ENCODE measurements at regions not wholly inside any gene's neighbourhood (a gene's known extent, or its start where the extent isn't known, plus 50 kb on each side); places are given as distances from the start of the nearest gene placed in this dataset.

- FAIRE-seq (no peak), DNase-seq (ENCODE audit: low read depth, low spot score) (no peak)
- Histone ChIP-seq H4K20me1 (ENCODE audit: control insufficient read depth, extremely low read depth, insufficient read depth, low read length) (no peaks in the 10 kb centered on the region), H2AFZ (ENCODE audit: control insufficient read depth, low read length) (no peak overlapping the region), H3K9me3 (ENCODE audit: control insufficient read depth, low read depth, low read length) (no peaks in the 10 kb centered on the region), H3K9me1 (ENCODE audit: control insufficient read depth, extremely low read depth, insufficient read depth, low read length) (no peaks in the 10 kb centered on the region), H3K27me3 (ENCODE audit: control insufficient read depth, extremely low read depth, insufficient read depth, low read length) (no peaks in the 10 kb centered on the region), H3K9ac (ENCODE audit: control insufficient read depth, extremely low read depth, insufficient read depth, low read length) (no peak overlapping the region), H3K36me3 (ENCODE audit: control insufficient read depth in 2 of 2, extremely low read depth in 1 of 2, insufficient read depth in 2 of 2, low read length in 2 of 2) (no peaks in the 10 kb centered on the region), H3K4me1 (ENCODE audit: control insufficient read depth, extremely low read depth, insufficient read depth, low read length) (no peaks in the 10 kb centered on the region), H3K79me2 (ENCODE audit: control insufficient read depth, insufficient read depth, low read length) (no peaks in the 10 kb centered on the region), H3K4me2 (ENCODE audit: control insufficient read depth, extremely low read depth, insufficient read depth, low read depth, low read length) (no peak overlapping the region), H3K27ac (ENCODE audit: control insufficient read depth, insufficient read depth, low read length) (no peak overlapping the region), H3K4me3 (ENCODE audit: control insufficient read depth in 2 of 3, extremely low read depth in 1 of 3, insufficient read depth in 2 of 3, low read depth in 1 of 3, low read length in 3 of 3) (no peak overlapping the region)
- TF ChIP-seq, protein P1, sequence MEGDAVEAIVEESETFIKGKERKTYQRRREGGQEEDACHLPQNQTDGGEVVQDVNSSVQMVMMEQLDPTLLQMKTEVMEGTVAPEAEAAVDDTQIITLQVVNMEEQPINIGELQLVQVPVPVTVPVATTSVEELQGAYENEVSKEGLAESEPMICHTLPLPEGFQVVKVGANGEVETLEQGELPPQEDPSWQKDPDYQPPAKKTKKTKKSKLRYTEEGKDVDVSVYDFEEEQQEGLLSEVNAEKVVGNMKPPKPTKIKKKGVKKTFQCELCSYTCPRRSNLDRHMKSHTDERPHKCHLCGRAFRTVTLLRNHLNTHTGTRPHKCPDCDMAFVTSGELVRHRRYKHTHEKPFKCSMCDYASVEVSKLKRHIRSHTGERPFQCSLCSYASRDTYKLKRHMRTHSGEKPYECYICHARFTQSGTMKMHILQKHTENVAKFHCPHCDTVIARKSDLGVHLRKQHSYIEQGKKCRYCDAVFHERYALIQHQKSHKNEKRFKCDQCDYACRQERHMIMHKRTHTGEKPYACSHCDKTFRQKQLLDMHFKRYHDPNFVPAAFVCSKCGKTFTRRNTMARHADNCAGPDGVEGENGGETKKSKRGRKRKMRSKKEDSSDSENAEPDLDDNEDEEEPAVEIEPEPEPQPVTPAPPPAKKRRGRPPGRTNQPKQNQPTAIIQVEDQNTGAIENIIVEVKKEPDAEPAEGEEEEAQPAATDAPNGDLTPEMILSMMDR (optimal IDR thresholded peaks at IDR 0.05 in 1 of 3, IDR thresholded peaks at IDR 0.05 in 1 of 3, conservative IDR thresholded peaks at IDR 0.05 in 1 of 3; ENCODE audit: extremely low read depth in 1 of 3, insufficient read depth in 2 of 3, low read length in 3 of 3), result no peak
- no peak for TF ChIP-seq EZH2 (IDR thresholded peaks at IDR 0.05; ENCODE audit: low read length)
- dilution Hi-C loops (cut with MboI; ENCODE audit: extremely low pct_ligation_motif_present, low sequenced_read_pairs), result no loop called here
Observed at GRCh38 chr9:23229890-23230317, 596.1 kb downstream of the ELAVL2 start.

GRCh38 chr9:23232831-23233230 lies 593.2 kb downstream of the ELAVL2 start:
- no peaks in the 10 kb centered on the region for H3K9me1 ChIP-seq (ENCODE audit: control insufficient read depth, extremely low read depth, insufficient read depth, low read length)
- no peak overlapping the region for H2AFZ ChIP-seq (ENCODE audit: control insufficient read depth, low read length)
- H3K79me2 ChIP-seq (ENCODE audit: control insufficient read depth, insufficient read depth, low read length), result no peaks in the 10 kb centered on the region
- DNase-seq (ENCODE audit: low read depth, low spot score) (no peak), FAIRE-seq (no peak)
- TF ChIP-seq EZH2 (IDR thresholded peaks at IDR 0.05; ENCODE audit: low read length), result no peak
- TF ChIP-seq, protein P1 (optimal IDR thresholded peaks at IDR 0.05 in 1 of 3, IDR thresholded peaks at IDR 0.05 in 1 of 3, conservative IDR thresholded peaks at IDR 0.05 in 1 of 3; ENCODE audit: extremely low read depth in 1 of 3, insufficient read depth in 2 of 3, low read length in 3 of 3), result no peak
- dilution Hi-C loops (cut with MboI; ENCODE audit: extremely low pct_ligation_motif_present, low sequenced_read_pairs), result no loop called here
- no peaks in the 10 kb centered on the region for H3K36me3 ChIP-seq (ENCODE audit: control insufficient read depth in 2 of 2, extremely low read depth in 1 of 2, insufficient read depth in 2 of 2, low read length in 2 of 2)
- H3K27me3 ChIP-seq (ENCODE audit: control insufficient read depth, extremely low read depth, insufficient read depth, low read length), result no peaks in the 10 kb centered on the region
- no peaks in the 10 kb centered on the region for H4K20me1 ChIP-seq (ENCODE audit: control insufficient read depth, extremely low read depth, insufficient read depth, low read length)
- peaks cover 1% of the 10 kb centered on the region for H3K9me3 ChIP-seq (ENCODE audit: control insufficient read depth, low read depth, low read length)
- H3K27ac ChIP-seq (ENCODE audit: control insufficient read depth, insufficient read depth, low read length), result no peak overlapping the region
- H3K4me3 ChIP-seq (ENCODE audit: control insufficient read depth in 2 of 3, extremely low read depth in 1 of 3, insufficient read depth in 2 of 3, low read depth in 1 of 3, low read length in 3 of 3), result no peak overlapping the region
- H3K4me2 ChIP-seq (ENCODE audit: control insufficient read depth, extremely low read depth, insufficient read depth, low read depth, low read length), result no peak overlapping the region
- H3K4me1 ChIP-seq (ENCODE audit: control insufficient read depth, extremely low read depth, insufficient read depth, low read length), result no peaks in the 10 kb centered on the region
- no peak overlapping the region for H3K9ac ChIP-seq (ENCODE audit: control insufficient read depth, extremely low read depth, insufficient read depth, low read length)
